Right renal cortex interstitium (tissue), 3 donors: ENCODE measurements at regions not wholly inside any gene's neighbourhood (a gene's known extent, or its start where the extent isn't known, plus 50 kb on each side); places are given as distances from the start of the nearest gene placed in this dataset.

Experiments
- DNase-seq, 3 donors: peaks; one replicate each; pipeline ENCODE4 v3.0.0-alpha.2; 2013; ENCODE audit warnings: low read depth in 3 of 3, low spot score in 2 of 3

DNA sequence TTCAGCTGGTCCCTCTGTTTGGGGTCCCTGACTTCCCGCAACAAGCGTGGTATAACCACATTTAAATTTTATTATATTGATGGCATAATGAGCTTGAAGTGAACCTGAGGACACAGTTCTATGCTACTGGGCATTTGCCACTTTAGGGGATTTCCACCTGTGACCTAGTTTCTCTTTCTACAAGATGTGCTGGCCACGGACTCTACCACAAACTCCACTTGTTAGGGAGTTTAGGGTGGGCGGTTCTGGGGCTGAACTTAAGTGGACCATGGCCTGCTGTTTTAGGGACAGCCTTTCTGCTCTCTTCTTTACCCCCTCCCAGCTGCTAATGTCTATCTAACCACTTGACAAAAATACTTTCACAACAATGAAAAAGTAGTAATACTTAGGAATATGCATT lies 1199.1 kb downstream of the SI start:
- DNase-seq, result no peak

DNA sequence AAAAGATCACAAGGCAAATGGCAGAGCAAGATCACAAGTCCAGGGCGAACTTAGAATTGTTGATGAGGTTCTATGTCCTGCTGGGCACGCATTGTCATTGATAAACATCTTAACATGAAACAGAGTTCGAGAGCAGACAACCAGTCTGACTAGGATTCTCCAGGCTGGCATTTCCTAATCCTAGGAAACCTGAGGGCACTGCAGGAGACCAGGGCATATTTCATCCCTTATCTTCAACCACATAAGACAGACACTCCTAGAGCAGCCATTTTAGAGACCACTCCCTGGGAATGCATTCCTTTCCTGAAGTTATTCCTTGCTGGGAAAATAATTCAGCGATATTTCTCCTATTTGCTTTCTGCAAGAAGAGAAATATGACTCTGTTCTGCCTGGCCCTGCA lies 1199.9 kb downstream of the SI start:
- no peak for DNase-seq

DNA sequence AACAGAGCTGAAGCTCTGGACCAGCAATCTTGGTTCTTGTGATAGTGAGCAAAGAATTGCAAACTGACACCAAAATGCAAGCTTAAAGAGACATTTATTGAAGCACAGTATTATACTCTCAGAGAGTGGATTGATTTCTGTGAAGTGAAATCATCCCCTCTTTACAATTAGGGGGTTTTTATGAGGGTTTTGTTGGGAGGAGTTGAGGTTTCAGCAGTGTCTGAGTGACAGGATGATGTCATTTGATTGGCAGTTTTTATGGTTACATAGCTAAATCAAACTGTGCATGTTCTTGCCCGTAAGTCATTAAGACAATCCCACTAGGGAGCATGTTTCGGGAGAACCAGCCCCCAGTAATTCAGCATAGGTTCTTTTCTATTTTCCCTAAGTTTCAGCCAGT lies 1200.5 kb downstream of the SI start:
- no peak for DNase-seq

DNA sequence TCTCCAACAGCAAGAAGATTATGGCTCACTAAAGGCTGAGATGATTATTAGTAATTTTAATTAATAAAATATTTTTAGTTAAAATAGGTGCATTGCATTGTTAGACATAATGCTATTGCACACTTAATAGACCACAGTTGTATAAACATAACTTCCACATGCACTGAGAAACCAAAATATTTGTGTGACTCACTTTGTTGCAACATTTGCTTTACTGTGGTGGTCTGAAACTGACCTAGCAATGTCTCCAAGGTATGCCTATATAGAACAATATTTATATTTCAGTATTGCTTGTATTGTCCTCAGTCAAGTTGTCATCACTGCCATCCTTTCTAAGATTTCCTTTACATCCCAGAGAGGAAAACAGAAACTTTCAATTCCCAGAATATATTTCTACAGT lies 1215.2 kb downstream of the SI start:
- no peak for DNase-seq

DNA sequence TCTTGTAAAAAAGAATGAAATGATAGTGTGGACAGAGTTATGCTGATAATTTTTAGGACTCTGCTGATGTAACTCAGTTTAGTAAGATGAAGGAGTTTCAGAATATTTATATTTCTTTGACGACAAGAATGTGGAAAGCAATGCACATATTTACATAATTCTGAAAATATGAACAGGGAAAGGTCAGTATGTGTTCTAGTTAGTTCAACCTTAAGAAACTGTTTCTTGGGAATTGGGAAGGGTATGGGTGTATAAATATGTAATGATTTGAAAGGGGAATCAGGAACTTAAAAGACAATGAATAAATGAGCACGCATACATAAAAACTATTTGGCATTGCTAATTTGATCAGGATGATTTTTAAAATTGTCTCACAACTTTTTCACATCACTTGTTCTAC lies 1226.1 kb downstream of the SI start:
- no peak for DNase-seq

DNA sequence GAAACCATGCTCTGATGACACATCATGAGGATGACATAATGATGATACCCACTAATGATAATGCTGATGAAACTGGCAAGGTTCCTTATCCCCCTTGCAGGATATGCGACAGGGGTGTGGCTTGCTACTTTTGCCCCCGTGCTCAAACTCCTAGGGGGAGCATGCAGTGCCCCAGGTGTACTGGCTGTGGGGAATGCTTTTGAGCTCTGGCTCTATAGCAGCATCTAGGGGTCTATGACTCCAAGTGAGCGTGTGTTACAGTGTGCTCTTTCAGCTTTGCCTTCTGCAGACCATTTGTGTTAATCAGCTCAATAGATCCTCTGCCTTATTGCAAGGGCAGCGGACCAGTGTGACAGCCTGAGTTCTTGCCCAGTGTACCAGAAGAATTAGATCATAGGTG lies 1239.5 kb downstream of the SI start:
- DNase-seq, result no peak

DNA sequence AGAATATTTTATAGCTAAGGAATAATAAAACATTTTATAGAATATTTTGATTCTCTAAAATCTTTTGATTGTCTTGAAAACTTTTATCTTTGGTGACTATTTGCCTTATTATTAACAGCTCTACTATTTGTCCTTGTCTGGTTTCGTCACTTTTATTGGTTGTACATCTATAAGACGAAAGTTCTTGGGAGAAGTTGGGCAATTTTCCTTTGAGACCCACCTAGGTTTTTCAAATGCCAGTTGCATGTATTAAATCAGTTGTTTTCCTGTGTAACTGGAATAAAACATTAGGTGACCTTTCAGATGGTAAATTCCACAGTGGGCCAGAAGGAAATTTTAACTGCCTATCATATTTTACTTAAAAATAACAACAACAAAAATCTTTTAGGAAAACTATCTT lies 1245.7 kb downstream of the SI start:
- no peak for DNase-seq

DNA sequence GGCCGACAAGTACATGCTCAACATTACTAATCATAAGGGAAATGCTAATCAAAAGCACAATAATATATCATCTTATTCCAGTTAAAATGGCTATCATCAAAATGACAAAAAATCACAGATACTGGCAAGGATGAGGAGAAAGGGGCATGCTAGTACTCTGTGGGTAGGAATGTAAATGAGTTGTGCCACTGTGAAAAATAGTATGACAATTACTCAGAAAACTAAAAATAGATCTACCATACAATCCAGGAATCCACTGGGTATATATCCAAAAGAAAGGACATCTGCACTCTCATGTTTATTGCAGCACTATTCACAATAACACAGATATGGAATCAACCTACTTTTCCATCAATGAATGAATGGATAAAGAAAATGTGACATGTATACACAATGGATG lies 1256.5 kb downstream of the SI start:
- no peak for DNase-seq

DNA sequence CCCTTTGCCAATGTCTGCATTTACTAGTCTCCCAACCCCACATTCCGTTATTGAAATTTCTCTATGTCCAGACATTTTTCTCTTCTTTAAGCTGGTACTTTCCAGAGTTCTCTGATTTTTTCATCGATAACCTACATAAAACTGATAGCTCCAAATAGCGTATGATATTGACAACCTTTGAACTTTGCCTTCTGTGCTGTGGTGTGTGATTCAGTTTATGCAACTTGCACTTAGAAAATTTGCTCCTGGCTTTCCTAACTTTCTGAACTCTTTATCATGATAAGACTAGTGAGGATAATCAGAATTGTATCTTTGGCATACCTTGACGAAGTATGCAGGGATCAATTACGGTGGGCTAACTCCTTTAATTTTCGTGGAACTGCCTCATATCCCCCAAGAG lies 1261.3 kb downstream of the SI start:
- no peak for DNase-seq

DNA sequence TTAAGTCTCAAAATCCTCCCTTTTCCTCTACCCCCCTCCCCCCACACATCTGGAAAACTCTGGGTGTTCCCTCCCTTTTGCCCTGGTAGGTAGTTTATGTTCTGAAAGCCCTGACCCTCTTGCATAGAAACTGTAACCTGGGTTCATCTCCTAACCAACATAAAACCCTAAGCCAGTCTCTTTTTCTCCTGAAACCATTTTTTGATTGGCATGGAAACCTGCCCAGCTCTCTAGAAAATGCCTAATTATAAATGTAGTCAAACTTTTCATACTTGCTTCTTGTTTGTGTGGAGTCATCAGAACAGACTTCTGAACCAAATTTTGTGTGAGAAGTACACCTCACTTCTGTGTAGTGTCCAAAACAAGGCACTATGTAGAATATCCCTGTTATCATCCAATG lies 1264.4 kb downstream of the SI start:
- no peak for DNase-seq

DNA sequence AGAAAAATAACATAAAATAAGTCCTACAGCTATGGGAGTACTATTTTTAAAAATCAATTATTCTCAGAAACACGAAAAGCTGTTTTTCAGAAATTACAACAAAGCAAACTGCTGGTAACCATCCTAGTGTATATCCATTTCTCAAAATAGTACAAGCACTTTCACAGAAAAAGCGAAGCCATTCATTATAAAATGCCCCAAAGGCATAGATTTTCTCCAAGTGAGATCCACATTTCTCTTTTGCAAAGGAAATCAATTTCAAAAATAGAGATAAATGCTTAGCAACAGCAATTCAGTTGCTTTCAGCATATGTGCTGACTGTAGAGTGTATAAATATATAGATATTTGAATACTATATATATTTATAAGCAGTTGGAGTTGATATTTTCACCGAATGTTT lies 1266.3 kb downstream of the SI start:
- no peak for DNase-seq

DNA sequence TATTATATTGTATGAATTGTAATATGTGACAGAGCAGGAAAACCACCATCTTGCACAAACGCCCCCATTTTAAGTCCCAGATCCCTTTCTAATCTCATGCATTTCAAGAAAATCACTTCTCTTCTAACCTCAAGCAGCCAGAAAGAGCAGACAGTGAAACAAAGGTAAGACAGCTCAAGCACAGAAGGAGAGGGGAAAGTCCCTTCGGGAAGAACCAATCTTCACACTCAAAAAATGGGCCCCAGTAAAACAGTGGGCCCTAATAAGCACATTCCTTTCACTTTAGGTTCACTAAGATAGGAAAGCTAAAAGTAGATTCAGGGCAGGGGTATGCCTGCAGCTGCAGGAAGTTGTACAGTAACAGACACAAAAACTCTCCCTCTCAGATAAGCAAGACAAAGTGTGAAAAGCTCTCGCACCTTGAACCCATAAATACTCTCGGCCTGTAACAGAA lies 1268.7 kb downstream of the SI start:
- DNase-seq, result no peak

DNA sequence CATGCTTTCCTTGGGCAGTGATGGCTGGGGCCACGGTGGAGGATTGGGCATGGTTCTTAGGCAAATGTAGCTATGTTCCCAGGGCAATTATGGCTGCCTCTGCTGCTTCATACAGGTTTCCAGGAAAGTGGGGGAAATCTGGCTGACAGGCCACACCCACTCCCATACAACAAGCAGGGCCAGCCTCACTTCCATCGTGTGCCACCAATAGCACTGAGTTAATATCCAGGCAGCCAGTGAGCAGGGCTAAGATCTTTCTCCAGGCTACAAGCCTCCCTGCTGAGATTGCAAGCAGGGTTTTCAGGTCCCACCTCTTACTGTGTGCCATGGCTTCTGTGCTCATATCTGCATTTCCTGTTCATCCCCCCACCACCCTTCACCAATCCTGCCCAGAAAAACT lies 1291.9 kb downstream of the SI start:
- no peak for DNase-seq

DNA sequence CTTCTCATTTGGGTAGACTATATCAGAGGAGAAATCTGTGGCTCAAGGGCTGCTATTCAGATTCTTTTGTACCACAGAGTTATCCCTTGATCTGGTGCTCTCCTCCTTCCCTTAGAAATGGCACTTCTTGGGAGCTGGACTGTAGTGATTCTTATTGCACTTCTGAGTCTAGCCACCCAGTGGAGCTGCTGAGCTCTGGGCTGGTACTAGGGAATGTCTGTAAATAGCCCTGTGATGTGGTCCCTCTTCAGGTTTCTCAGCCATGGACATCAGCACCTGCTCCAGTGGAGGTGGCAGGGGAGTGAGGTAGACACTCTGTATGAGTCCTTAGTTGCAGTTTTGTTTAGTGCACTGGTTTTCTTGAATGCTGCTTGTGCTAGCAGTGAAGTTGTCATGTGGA lies 1292.6 kb downstream of the SI start:
- DNase-seq, result no peak

DNA sequence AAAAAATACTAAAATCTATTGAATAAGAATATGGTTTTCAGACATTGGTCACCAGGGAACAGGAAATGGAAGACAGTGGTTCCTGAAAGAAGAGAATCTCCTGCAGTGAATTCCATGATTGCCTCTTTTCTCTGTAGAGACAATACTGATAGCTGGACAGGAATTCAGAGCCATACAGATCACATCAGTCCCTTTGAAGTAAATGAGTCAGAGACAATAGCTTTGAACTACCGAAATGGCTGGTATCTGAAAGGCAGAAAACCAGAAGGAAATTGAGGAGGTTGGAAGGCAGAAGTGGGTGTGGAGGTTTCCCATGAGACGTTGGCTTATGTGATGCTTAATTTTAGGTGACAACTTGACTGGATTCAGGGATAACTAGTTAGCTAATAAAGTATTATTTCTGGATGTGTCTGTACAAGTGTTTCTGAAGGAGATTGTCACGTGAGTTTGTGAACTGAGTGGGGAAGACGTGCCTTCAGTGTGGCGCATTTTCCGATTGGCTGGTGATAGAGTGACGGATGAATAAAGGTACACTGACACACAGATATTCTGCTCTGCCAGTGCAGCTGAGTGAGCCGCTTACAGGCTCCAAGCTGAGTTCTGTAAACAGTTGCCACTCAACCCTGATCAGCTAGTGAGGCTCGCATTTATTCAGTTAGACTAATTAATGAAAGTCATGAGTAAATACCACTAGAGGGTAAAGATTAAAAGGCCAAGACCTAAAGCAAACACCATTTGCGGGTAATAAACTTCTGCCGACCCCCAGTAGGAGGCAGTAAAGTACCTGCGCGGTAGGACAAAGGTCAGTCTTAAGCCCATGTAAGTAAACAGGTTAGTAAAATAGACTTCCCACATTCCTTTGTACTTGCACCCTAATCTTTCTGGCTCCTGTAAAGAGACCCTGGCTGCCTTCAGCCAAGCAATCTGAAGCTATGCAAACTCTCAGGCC lies 1298.6 kb downstream of the SI start:
- DNase-seq, result no peak

DNA sequence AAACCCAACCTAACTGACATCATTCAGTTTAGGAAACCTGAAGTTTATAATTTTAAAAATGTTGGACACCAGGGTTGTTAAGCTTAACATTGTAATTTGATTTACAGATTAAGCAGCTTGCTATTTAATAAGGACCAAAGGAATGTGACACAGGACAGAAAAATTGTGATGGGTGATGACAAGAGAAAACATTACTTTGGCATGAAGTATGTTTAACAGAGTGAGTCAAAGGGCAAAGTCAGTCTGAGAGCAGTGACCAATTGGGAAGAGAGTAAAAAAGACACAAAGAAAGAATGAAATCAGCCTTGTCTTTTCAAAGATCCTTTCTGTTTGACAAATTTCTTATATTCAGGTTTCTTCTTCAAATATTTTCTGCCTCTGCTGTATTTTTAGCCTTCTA lies 1301.6 kb downstream of the SI start:
- DNase-seq, result no peak

DNA sequence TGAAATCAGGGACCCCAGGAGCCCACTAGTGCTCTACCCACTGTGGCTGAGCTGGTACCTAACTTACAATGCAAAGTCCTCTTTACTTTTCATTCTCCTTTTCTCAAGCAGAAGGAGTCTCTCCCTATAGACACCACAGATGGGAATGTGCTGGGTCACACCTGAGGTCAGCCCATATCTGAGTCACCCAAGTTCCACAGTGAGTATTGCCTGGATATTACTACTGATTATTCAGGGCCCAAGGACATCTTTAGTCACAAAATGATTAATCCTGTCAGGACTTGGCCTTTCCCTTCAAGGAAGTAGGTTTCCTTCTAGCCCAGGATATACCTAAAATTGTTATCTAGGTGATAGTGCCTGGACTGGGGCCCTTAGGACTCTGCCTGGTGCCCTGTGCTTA lies 1305.2 kb downstream of the SI start:
- no peak for DNase-seq

DNA sequence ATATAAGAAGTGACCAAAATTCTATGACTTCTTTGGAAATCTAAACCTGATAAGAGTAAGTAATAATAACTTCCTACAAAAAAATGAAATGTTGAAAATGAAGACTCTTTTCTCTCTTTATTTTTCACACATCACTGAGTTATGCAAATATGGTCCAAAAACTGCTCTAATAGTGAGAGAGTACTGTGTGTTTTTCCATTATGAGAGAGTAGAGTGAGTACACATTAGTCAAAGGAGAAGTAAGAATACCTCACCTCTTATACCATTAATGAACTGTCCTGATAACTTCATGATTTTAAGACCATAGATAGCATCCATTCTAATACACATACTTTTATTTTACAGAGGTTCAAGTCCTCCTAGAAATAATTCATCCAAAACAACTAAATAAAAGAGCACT lies 1310.2 kb downstream of the SI start:
- no peak for DNase-seq

DNA sequence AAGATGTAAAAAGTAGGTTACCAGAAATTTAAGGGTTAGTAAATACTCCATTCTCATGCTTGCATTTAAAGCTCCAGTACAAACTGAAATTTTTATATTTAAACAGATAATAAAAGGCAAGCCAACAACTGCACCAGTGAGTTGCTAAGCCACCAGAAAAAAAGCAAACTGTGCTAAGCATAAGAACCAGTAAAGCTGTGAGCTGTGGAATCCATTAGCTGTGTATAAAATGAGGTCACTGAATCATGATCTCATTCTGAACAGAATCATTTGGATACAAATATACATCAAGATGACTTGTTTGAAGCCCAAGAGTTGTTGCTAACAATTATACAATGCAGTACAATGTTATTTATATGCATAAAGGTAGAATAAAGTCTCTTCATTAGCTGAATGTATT lies 1312.2 kb downstream of the SI start:
- no peak for DNase-seq

DNA sequence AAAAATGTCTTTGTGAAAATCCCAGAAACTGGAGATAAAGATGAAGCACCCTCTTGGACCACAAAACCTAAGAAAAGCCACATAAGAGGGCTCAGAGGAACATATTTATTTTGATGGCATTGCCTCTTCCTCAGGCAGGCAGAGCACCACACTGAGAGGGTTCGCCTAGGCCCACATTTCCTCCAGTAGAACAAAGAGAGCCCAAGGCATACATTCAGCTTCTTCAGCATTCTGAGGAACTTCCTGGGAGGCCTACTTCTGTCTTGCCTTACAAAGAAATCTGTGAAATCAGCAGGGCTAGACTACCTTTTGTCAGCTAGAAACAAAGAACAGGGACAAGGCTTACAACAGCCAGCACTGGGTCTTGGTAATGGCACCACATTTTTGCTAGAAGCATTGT lies 1325.3 kb downstream of the SI start:
- no peak for DNase-seq

DNA sequence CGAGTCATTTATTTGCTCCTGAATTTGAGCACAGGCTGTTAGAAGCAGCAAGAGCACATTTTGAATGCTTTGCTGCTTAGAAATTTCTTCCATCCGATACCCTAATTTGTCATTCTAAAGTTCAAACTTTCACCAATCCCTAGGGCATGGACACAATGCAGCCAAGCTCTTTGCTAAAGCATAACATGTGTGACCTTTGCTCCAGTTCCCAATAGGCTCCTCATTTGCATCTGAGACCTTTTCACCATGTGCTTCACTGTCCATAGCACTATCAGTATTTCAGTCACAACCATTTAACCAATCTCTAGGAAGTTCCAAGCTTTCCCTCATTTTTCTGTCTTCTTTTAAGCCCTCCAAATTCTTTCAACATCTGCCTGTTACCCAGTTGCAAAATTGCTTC lies 1333.1 kb downstream of the SI start:
- no peak for DNase-seq

DNA sequence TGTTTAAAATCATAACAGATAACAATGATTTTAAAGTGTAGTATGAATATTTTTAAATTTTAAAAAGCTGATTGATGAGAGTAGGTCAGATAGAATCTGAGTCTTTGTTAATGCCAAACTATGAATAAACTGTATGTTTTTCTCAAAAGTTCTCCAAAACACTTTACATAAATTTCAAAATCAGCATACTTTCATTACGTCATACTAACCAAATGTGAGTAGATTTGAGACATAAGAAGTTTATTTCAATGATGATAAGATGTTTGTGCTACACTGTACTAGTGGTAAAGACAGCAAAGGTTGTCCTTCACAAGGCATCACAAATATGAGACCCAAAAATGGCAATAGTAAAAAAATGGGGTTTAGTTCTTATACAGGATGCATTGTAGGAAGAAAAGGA lies 1342.9 kb downstream of the SI start:
- DNase-seq, result no peak

DNA sequence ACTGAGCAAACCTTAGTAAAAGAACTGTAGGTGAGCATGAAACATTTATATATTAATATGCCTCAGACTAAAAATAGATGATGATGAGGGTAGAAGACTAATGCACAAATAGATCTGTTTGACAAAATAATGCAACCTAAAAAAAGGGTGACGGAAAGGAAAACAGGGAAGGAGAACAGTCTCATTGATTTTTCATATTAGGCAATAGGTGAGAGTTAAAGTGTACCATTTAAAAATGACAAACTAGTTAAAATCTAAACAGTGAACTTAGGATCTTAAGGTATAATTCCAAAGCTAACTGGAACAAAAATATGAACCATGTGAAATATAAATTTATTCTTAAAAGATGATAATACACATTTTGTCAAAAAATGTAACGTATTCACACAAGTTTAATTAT lies 1347.6 kb downstream of the SI start:
- no peak for DNase-seq
